HCT116 (cell line): ENCODE measurements at regions not wholly inside any gene's neighbourhood (a gene's known extent, or its start where the extent isn't known, plus 50 kb on each side); places are given as distances from the start of the nearest gene placed in this dataset.

Source experiments
- ATAC-seq: fragments of 200-7000 bp; cut with Tn5 transposase; 2 replicates; pipeline ENCODE4 v1.9.1; 2020; ENCODE audit warnings: mild to moderate bottlenecking, moderate library complexity
- BruUV-seq: library from RNA; stranded (reverse); fragments of 400-500 nt; replicated peaks from 2 replicates; lab custom pipeline; 2021; lab: Mats Ljungman, UMichigan
- CTCF ChIA-PET: fragments of 300-600 bp; sonication (Branson Sonifier 250); formaldehyde crosslinking; loops from one replicate; lab custom pipeline; 2021; ENCODE audit warnings: antibody characterized with exemption; lab: Charles Lee
- POLR2A ChIA-PET: fragments of 300-600, 350-600 bp; sonication (Branson Sonifier 250); formaldehyde crosslinking; loops from one replicate; lab custom pipeline; 2021; ENCODE audit warnings: antibody characterized with exemption; lab: Charles Lee
- RAD21 ChIA-PET, 2 experiments: fragments of 300-600 bp; sonication (Branson Sonifier 250); formaldehyde crosslinking; loops; one replicate each; lab custom pipeline; 2023; ENCODE audit warnings: low total read pairs in 2 of 2; ENCODE audit not compliant: uncharacterized antibody in 2 of 2, unreplicated experiment in 2 of 2, low non-redundant PET in 1 of 2; lab: Charles Lee
- DNase-seq: peaks from one replicate; pipeline ENCODE4 v3.0.0-alpha.2; 2010; ENCODE audit warnings: low read depth, low spot score
- H2AFZ ChIP-seq: fragments of 200-600 bp; shearing (Covaris generic), sonication (generic); 2 replicates; pipeline ENCODE4 v1.6.1; 2017; ENCODE audit warnings: low read depth, mixed run types, mixed read lengths, antibody characterized with exemption, low read length; ENCODE audit not compliant: poor library complexity, severe bottlenecking
- H3K27ac ChIP-seq: 2 replicates; pipeline ENCODE4 v1.5.1; 2012; ENCODE audit warnings: low read depth, low read length
- H3K27me3 ChIP-seq: fragments of 200-600 bp; sonication (generic); 2 replicates; pipeline ENCODE4 v1.6.1; 2016; ENCODE audit warnings: mixed run types, low read length, mixed read lengths; ENCODE audit not compliant: insufficient read depth
- H3K36me3 ChIP-seq, 2 experiments: fragments of 200-500 bp in 1 of 2; fragments of 200-600 bp in 1 of 2; sonication (Bioruptor generic) in 1 of 2; sonication (generic) in 1 of 2; 2 replicates each; pipeline versions ENCODE4 v1.5.1 to v1.6.1; 2014 to 2016; ENCODE audit warnings: low read length in 2 of 2, inconsistent platforms in 1 of 2, mixed read lengths in 1 of 2, mixed run types in 1 of 2; ENCODE audit not compliant: insufficient read depth in 2 of 2, control insufficient read depth in 1 of 2
- H3K4me1 ChIP-seq, 2 experiments: fragments of 200-600 bp in 1 of 2; sonication (generic) in 1 of 2; 2 replicates each; pipeline versions ENCODE4 v1.5.1 to v1.6.1; 2012 to 2017; ENCODE audit warnings: low read length in 2 of 2, inconsistent platforms in 1 of 2, mild to moderate bottlenecking in 1 of 2, mixed read lengths in 1 of 2, mixed run types in 1 of 2, moderate library complexity in 1 of 2; ENCODE audit not compliant: insufficient read depth in 2 of 2, control insufficient read depth in 1 of 2
- H3K4me2 ChIP-seq: fragments of 200-600 bp; sonication (generic); 2 replicates; pipeline ENCODE4 v1.6.1; 2017; ENCODE audit warnings: mixed run types, low read length, mixed read lengths
- H3K4me3 ChIP-seq, 2 experiments: fragments of 200-600 bp in 1 of 2; sonication (generic) in 1 of 2; replicated peaks in 1 of 2; 2 replicates each; pipeline ENCODE4 v1.5.1; 2011 to 2016; ENCODE audit warnings: low read length in 2 of 2, control low read depth in 1 of 2, low read depth in 1 of 2, mild to moderate bottlenecking in 1 of 2, mixed read lengths in 1 of 2, mixed run types in 1 of 2
- H3K79me2 ChIP-seq: fragments of 200-600 bp; sonication (generic); 2 replicates; pipeline ENCODE4 v1.6.1; 2017; ENCODE audit warnings: mild to moderate bottlenecking, mixed run types, low read length, moderate library complexity, mixed read lengths; ENCODE audit not compliant: insufficient read depth
- H3K9ac ChIP-seq: fragments of 200-600 bp; sonication (generic); 2 replicates; pipeline ENCODE4 v1.6.1; 2016; ENCODE audit warnings: low read length, mixed read lengths
- H3K9me2 ChIP-seq: fragments of 200-600 bp; sonication (generic), shearing (Covaris generic); 2 replicates; pipeline ENCODE4 v1.6.1; 2017; ENCODE audit warnings: mixed run types, mild to moderate bottlenecking, moderate library complexity; ENCODE audit not compliant: insufficient read depth
- H3K9me3 ChIP-seq, 2 experiments: fragments of 200-500 bp in 1 of 2; fragments of 200-600 bp in 1 of 2; sonication (Bioruptor generic) in 1 of 2; sonication (generic) in 1 of 2; 2 replicates each; pipeline ENCODE4 v1.6.1; 2014 to 2017; ENCODE audit warnings: low read length in 2 of 2, mixed read lengths in 2 of 2, inconsistent platforms in 1 of 2, low read depth in 1 of 2, mild to moderate bottlenecking in 1 of 2, mixed run types in 1 of 2, moderate library complexity in 1 of 2; ENCODE audit not compliant: control insufficient read depth in 1 of 2, insufficient read depth in 1 of 2
- H4K20me1 ChIP-seq: fragments of 200-600 bp; sonication (generic), shearing (Covaris generic); 2 replicates; pipeline ENCODE4 v1.6.1; 2017; ENCODE audit warnings: mixed run types, mild to moderate bottlenecking, moderate library complexity; ENCODE audit not compliant: insufficient read depth
- ATF3 ChIP-seq: IDR thresholded peaks from 2 replicates; pipeline ENCODE4 v1.6.1; 2012
- CTCF ChIP-seq, 3 experiments: fragments of 200-600 bp in 1 of 3; sonication (generic) in 1 of 3; IDR thresholded peaks in 2 of 3; conservative IDR thresholded peaks in 1 of 3; 2 replicates each; pipeline ENCODE4 v1.5.1; 2012 to 2017; ENCODE audit warnings: low read depth in 2 of 3, low read length in 2 of 3, antibody characterized with exemption in 1 of 3, borderline replicate concordance in 1 of 3, control low read depth in 1 of 3, mild to moderate bottlenecking in 1 of 3, mixed read lengths in 1 of 3, mixed run types in 1 of 3, moderate library complexity in 1 of 3; ENCODE audit not compliant: insufficient read depth in 1 of 3
- EZH2 ChIP-seq: fragments of 200-600 bp; sonication (generic); IDR thresholded peaks from 2 replicates; pipeline ENCODE4 v1.6.1; 2017; ENCODE audit warnings: antibody characterized with exemption, mixed run types
- EZH2phosphoT487 ChIP-seq: fragments of 200-600 bp; IDR thresholded peaks from 2 replicates; pipeline ENCODE4 v1.6.1; 2018; ENCODE audit warnings: antibody characterized with exemption, borderline replicate concordance
- JUND ChIP-seq: IDR thresholded peaks from 2 replicates; pipeline ENCODE4 v1.6.1; 2012
- POLR2A ChIP-seq: IDR thresholded peaks from 2 replicates; pipeline ENCODE4 v1.7.0; 2011; ENCODE audit warnings: borderline replicate concordance; ENCODE audit not compliant: insufficient read depth, insufficient read length; ENCODE audit errors: extremely low read depth
- SP1 ChIP-seq: IDR thresholded peaks from 2 replicates; pipeline ENCODE4 v1.6.1; 2012; ENCODE audit warnings: low read depth
- TCF7L2 ChIP-seq: IDR thresholded peaks from 2 replicates; pipeline ENCODE4 v1.7.0; 2011; ENCODE audit warnings: borderline replicate concordance, inconsistent platforms; ENCODE audit not compliant: insufficient read depth, insufficient read length; ENCODE audit errors: extremely low read depth
- ZFX ChIP-seq: fragments of 450-650 bp; IDR thresholded peaks from 2 replicates; pipeline ENCODE4 v1.6.1; 2017
- ZNF274 ChIP-seq: fragments of 200-500 bp; sonication (Bioruptor generic); IDR thresholded peaks from 2 replicates; pipeline ENCODE4 v1.6.1; 2014; ENCODE audit warnings: mild to moderate bottlenecking, low read depth, low read length, inconsistent platforms
- intact Hi-C: fragments of 100-400 bp; cut with micrococcal nuclease; formaldehyde crosslinking; loops from 2 replicates; pipeline ENCODE4 v1.10.0; 2022
- TF ChIP-seq, protein P1 (sequence below): IDR thresholded peaks from 2 replicates; pipeline ENCODE4 v1.6.1; 2011; ENCODE audit warnings: mild to moderate bottlenecking, low read length, moderate library complexity; ENCODE audit not compliant: insufficient replicate concordance; ENCODE audit errors: extremely low read depth

GRCh38 chr1:11341901-11342552, 69.0 kb downstream of the UBIAD1 start:
- H3K9ac ChIP-seq = no peak overlapping the region
- no peak overlapping the region for H3K4me3 ChIP-seq
- ATAC-seq (no peak), DNase-seq (no peak)
- H3K27me3 ChIP-seq = no peaks in the 10 kb centered on the region; the same call in 1 of the 2 replicates
- no TSS peak for BruUV-seq
- H3K27ac ChIP-seq = no peak overlapping the region
- no peaks in the 10 kb centered on the region for H3K9me3 ChIP-seq
- ChIA-PET POLR2A (no interaction called here), CTCF (no interaction called here), RAD21 (no interaction called here)
- H4K20me1 ChIP-seq = no peaks in the 10 kb centered on the region
- peaks cover 5 to 7% of the 10 kb centered on the region in 2 experiments; a peak in 2 of 4 replicates for H3K4me1 ChIP-seq
- H3K9me2 ChIP-seq = no peaks in the 10 kb centered on the region
- no peak for TF ChIP-seq TCF7L2
- TF ChIP-seq SP1 = no peak
- no peak for TF ChIP-seq EZH2phosphoT487
- no peak for TF ChIP-seq JUND
- TF ChIP-seq ZFX = no peak
- TF ChIP-seq ATF3 = no peak
- no peak for TF ChIP-seq EZH2
- no peak for TF ChIP-seq POLR2A
- TF ChIP-seq CTCF (IDR thresholded peaks at IDR 0.05 in 2 of 3, conservative IDR thresholded peaks at IDR 0.05 in 1 of 3; ENCODE audit: borderline replicate concordance in 1 of 3, insufficient read depth in 1 of 3, low read depth in 2 of 3, low read length in 2 of 3) = no peak
- TF ChIP-seq, protein P1, sequence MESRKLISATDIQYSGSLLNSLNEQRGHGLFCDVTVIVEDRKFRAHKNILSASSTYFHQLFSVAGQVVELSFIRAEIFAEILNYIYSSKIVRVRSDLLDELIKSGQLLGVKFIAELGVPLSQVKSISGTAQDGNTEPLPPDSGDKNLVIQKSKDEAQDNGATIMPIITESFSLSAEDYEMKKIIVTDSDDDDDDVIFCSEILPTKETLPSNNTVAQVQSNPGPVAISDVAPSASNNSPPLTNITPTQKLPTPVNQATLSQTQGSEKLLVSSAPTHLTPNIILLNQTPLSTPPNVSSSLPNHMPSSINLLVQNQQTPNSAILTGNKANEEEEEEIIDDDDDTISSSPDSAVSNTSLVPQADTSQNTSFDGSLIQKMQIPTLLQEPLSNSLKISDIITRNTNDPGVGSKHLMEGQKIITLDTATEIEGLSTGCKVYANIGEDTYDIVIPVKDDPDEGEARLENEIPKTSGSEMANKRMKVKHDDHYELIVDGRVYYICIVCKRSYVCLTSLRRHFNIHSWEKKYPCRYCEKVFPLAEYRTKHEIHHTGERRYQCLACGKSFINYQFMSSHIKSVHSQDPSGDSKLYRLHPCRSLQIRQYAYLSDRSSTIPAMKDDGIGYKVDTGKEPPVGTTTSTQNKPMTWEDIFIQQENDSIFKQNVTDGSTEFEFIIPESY = no peak
- TF ChIP-seq ZNF274 = no peak
- H3K36me3 ChIP-seq = no peaks in the 10 kb centered on the region
- no peak overlapping the region for H3K4me2 ChIP-seq
- H3K79me2 ChIP-seq = no peaks in the 10 kb centered on the region
- H2AFZ ChIP-seq = no peak overlapping the region
- intact Hi-C loops = no loop called here
